MCF 10A (cell line): ENCODE measurements at regions not wholly inside any gene's neighbourhood (a gene's known extent, or its start where the extent isn't known, plus 50 kb on each side); places are given as distances from the start of the nearest gene placed in this dataset.

Source experiments
- BruUV-seq: library from RNA; stranded (reverse); fragments of 400-500 nt; replicated peaks from 2 replicates; lab custom pipeline; 2021; lab: Mats Ljungman, UMichigan
- CTCF ChIA-PET: fragments of 300-600 bp; sonication (Branson Sonifier 250); formaldehyde crosslinking; extraction: SDS; loops from one replicate; lab custom pipeline; 2021; ENCODE audit warnings: antibody characterized with exemption, inconsistent platforms; lab: Yijun Ruan, JAX
- POLR2A ChIA-PET: fragments of 300-600, 350-650 bp; sonication (Branson Sonifier 250); formaldehyde crosslinking; extraction: SDS; loops from one replicate; lab custom pipeline; 2020; ENCODE audit warnings: antibody characterized with exemption, inconsistent platforms; lab: Yijun Ruan, JAX
- DNase-seq: peaks from one replicate; pipeline ENCODE4 v3.0.0-alpha.2; 2018; ENCODE audit not compliant: unreplicated experiment
- H3K27ac Mint-ChIP-seq: one replicate; pipeline ENCODE4 v1.8.0; 2022; ENCODE audit warnings: mild to moderate bottlenecking, low read depth, mixed read lengths; ENCODE audit not compliant: unreplicated experiment
- H3K27me3 Mint-ChIP-seq: one replicate; pipeline ENCODE4 v1.8.0; 2022; ENCODE audit warnings: mixed read lengths; ENCODE audit not compliant: insufficient read depth, unreplicated experiment
- H3K36me3 Mint-ChIP-seq: one replicate; pipeline ENCODE4 v1.8.0; 2022; ENCODE audit warnings: mild to moderate bottlenecking, moderate library complexity, mixed read lengths; ENCODE audit not compliant: insufficient read depth, unreplicated experiment
- H3K4me1 Mint-ChIP-seq: one replicate; pipeline ENCODE4 v1.8.0; 2022; ENCODE audit warnings: mixed read lengths; ENCODE audit not compliant: insufficient read depth, unreplicated experiment
- H3K4me3 Mint-ChIP-seq: one replicate; pipeline ENCODE4 v1.8.0; 2022; ENCODE audit warnings: mild to moderate bottlenecking, moderate library complexity, mixed read lengths; ENCODE audit not compliant: unreplicated experiment
- H3K9me3 Mint-ChIP-seq: one replicate; pipeline ENCODE4 v1.8.0; 2022; ENCODE audit warnings: mixed read lengths; ENCODE audit not compliant: unreplicated experiment
- intact Hi-C: fragments of 100-400 bp; cut with micrococcal nuclease; formaldehyde crosslinking; loops from 2 replicates; pipeline ENCODE4 v1.14.1; 2022
- TF ChIP-seq, protein P1 (sequence below): fragments of 200-600 bp; IDR thresholded peaks from one replicate; pipeline ENCODE4 v1.8.0; 2022; ENCODE audit warnings: antibody characterized with exemption, mild to moderate bottlenecking; ENCODE audit not compliant: unreplicated experiment

DNA sequence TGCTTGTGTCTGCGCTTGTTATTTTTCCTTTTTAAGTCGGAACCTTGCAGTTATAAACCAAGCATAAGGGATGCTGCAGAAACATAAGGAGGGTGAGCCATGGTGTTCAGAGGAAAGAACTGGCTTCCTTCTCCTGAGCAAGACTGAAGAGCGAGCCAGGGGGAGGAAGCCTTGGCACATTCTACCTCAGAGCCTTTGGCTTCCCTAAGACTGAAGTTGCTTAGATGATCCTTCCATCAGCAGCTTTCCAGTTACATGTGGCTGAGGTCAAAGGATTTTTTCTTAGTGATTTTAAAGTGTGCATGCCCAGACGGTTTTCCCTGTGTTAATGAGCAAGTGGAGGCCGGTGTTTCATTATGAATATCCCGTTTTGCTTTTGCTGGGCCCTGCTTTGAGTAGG lies 363.8 kb downstream of the DOK5 start:
- Mint-ChIP-seq H3K36me3 (no peaks in the 10 kb centered on the region), H3K4me3 (no peak overlapping the region), H3K9me3 (no peaks in the 10 kb centered on the region), H3K27ac (no peak overlapping the region), H3K4me1 (no peaks in the 10 kb centered on the region), H3K27me3 (peaks cover 30% of the 10 kb centered on the region)
- TF ChIP-seq, protein P1, sequence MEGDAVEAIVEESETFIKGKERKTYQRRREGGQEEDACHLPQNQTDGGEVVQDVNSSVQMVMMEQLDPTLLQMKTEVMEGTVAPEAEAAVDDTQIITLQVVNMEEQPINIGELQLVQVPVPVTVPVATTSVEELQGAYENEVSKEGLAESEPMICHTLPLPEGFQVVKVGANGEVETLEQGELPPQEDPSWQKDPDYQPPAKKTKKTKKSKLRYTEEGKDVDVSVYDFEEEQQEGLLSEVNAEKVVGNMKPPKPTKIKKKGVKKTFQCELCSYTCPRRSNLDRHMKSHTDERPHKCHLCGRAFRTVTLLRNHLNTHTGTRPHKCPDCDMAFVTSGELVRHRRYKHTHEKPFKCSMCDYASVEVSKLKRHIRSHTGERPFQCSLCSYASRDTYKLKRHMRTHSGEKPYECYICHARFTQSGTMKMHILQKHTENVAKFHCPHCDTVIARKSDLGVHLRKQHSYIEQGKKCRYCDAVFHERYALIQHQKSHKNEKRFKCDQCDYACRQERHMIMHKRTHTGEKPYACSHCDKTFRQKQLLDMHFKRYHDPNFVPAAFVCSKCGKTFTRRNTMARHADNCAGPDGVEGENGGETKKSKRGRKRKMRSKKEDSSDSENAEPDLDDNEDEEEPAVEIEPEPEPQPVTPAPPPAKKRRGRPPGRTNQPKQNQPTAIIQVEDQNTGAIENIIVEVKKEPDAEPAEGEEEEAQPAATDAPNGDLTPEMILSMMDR: no peak
- intact Hi-C loops: no loop called here
- POLR2A ChIA-PET: no interaction called here
- DNase-seq: no peak
- BruUV-seq: no TSS peak
- CTCF ChIA-PET: no interaction called here

DNA sequence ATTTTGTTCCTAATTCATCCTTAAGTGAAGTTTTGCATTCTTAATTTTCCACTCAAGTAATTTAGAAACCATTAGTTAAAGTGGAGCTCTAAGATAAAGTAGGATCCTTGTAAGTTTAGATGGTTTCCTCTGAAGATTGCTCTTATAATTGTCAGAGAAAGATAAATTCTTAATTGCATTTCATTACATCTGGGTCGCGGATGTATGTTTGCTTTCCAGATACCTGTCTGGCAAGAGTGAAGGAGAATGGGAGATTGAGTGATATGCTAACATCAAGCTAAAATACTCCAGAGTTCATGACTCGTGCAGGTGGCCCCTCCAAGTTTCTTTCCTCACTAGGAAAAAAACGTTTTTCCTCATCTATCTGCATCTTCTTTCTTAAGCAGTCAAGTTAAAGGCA lies 361.8 kb downstream of the DOK5 start:
- Mint-ChIP-seq H3K4me3 (no peak overlapping the region), H3K9me3 (no peaks in the 10 kb centered on the region), H3K4me1 (no peaks in the 10 kb centered on the region), H3K36me3 (no peaks in the 10 kb centered on the region), H3K27me3 (peaks cover 30% of the 10 kb centered on the region), H3K27ac (no peak overlapping the region)
- TF ChIP-seq, protein P1: no peak
- BruUV-seq: no TSS peak
- intact Hi-C loops: no loop called here
- ChIA-PET CTCF (no interaction called here), POLR2A (no interaction called here)
- no peak for DNase-seq

DNA sequence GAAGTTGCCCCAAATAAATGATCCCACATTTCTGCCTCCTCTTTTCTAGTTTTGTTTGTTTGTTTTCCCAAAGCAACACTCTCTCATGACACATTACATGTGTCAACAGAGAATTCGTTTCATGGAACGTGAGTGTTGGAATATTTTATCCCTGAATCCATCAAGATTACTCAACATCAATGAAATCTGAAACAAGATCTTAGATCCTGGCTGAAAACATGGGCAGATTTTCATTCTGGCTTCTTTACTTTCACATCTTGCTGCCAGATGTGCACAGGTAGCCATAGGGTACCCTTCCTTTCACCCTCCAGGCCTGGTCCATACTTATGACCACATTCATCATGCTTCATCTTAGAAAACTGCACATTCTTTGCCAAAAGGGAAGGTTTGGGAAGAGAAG lies 347.0 kb downstream of the DOK5 start:
- Mint-ChIP-seq H3K9me3 (peaks cover 19% of the 10 kb centered on the region), H3K27me3 (no peaks in the 10 kb centered on the region), H3K4me3 (no peak overlapping the region), H3K36me3 (no peaks in the 10 kb centered on the region), H3K27ac (no peak overlapping the region), H3K4me1 (no peaks in the 10 kb centered on the region)
- ChIA-PET POLR2A (no interaction called here), CTCF (no interaction called here)
- intact Hi-C loops: no loop called here
- TF ChIP-seq, protein P1: no peak
- DNase-seq: no peak
- BruUV-seq: no TSS peak

DNA sequence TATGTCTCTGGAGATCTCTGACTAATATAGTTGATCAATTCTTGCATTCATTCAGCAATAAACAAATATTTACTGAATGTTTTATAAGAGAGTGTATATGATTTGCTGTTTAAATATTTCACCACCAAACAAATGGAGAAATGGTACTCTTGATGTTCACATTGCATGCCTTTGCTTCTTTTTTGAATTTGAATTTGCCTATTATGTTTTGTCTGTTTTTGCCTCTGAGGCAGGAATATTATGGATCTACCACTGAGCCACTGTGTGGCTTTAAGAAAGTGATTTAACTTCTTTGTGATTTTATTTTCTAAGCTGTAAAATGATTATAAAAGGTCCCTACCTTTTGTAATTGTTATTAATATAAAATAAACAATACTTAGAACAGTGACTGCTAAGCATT lies 345.0 kb downstream of the DOK5 start:
- Mint-ChIP-seq H3K9me3 (peaks cover 10% of the 10 kb centered on the region), H3K27me3 (no peaks in the 10 kb centered on the region), H3K4me1 (no peaks in the 10 kb centered on the region), H3K36me3 (no peaks in the 10 kb centered on the region), H3K27ac (no peak overlapping the region), H3K4me3 (no peak overlapping the region)
- intact Hi-C loops: no loop called here
- no TSS peak for BruUV-seq
- CTCF ChIA-PET: interaction anchor here (0.6 kb wide), 1 partner anchor 105 kb away, joined by 3 read pairs; no protein-coding TSS in a partner anchor
- no peak for DNase-seq
- POLR2A ChIA-PET: no interaction called here
- TF ChIP-seq, protein P1: no peak
